Neural crest cell (in vitro differentiated cells): ENCODE measurements at regions not wholly inside any gene's neighbourhood (a gene's known extent, or its start where the extent isn't known, plus 50 kb on each side); places are given as distances from the start of the nearest gene placed in this dataset.
A peak's percentile ranks its signal among the peaks of the same experiment; 100 is the strongest.
"Not testable (repeated sequence)": the region's sequence is repeated elsewhere in the genome, so short reads cannot be mapped to it uniquely, and the experiment has no call there.

Experiments used
- DNase-seq: peaks from one replicate; pipeline ENCODE4 v3.0.0; 2021; ENCODE audit warnings: low read depth, mixed read lengths, low spot score
- H3K27ac Mint-ChIP-seq: one replicate; pipeline ENCODE4 v1.8.0; 2021; ENCODE audit warnings: mild to moderate bottlenecking, mixed read lengths; ENCODE audit not compliant: unreplicated experiment
- H3K27me3 Mint-ChIP-seq: 2 replicates; pipeline ENCODE4 v1.8.0; 2021; ENCODE audit warnings: low read depth, mild to moderate bottlenecking, mixed read lengths
- H3K36me3 Mint-ChIP-seq: 2 replicates; pipeline ENCODE4 v1.8.0; 2021; ENCODE audit warnings: low read depth, mild to moderate bottlenecking, mixed read lengths
- H3K4me1 Mint-ChIP-seq: 2 replicates; pipeline ENCODE4 v1.8.0; 2021; ENCODE audit warnings: mixed read lengths
- H3K4me3 Mint-ChIP-seq: one replicate; pipeline ENCODE4 v1.8.0; 2021; ENCODE audit warnings: mild to moderate bottlenecking, mixed read lengths
- H3K9me3 Mint-ChIP-seq: 2 replicates; pipeline ENCODE4 v1.8.0; 2021; ENCODE audit warnings: mixed read lengths
- TF ChIP-seq, protein P1 (sequence below): fragments of 200-600 bp; sonication (generic); conservative IDR thresholded peaks from 2 replicates; pipeline ENCODE4 v1.5.0; 2021; ENCODE audit warnings: antibody characterized with exemption, mild to moderate bottlenecking

DNA sequence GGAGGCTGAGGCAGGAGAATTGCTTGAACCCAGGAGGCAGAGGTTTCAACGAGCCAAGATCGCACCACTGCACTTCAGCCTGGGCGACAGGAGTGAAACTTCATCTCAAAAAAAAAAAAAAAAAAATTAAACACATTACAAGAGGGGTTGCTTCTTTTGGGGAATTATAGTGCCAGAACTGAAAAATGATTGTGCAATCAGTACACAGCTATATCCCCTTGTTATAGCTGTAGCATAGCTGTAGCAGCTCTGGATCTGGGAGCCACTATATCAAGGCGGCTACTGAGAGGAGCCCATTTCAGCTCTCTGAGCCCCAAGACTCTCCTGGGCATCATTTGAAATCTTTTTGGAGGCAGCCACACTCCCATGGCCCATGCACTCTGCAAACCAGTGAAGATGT, 334.3 kb downstream of the TFAP2A start:
- Mint-ChIP-seq H3K4me1 (no peaks in the 10 kb centered on the region), H3K27ac (no peak overlapping the region), H3K9me3 (peaks cover 2% of the 10 kb centered on the region), H3K4me3 (no peak overlapping the region), H3K27me3 (no peaks in the 10 kb centered on the region), H3K36me3 (no peaks in the 10 kb centered on the region)
- no peak for DNase-seq
- TF ChIP-seq, protein P1, sequence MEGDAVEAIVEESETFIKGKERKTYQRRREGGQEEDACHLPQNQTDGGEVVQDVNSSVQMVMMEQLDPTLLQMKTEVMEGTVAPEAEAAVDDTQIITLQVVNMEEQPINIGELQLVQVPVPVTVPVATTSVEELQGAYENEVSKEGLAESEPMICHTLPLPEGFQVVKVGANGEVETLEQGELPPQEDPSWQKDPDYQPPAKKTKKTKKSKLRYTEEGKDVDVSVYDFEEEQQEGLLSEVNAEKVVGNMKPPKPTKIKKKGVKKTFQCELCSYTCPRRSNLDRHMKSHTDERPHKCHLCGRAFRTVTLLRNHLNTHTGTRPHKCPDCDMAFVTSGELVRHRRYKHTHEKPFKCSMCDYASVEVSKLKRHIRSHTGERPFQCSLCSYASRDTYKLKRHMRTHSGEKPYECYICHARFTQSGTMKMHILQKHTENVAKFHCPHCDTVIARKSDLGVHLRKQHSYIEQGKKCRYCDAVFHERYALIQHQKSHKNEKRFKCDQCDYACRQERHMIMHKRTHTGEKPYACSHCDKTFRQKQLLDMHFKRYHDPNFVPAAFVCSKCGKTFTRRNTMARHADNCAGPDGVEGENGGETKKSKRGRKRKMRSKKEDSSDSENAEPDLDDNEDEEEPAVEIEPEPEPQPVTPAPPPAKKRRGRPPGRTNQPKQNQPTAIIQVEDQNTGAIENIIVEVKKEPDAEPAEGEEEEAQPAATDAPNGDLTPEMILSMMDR = no peak

DNA sequence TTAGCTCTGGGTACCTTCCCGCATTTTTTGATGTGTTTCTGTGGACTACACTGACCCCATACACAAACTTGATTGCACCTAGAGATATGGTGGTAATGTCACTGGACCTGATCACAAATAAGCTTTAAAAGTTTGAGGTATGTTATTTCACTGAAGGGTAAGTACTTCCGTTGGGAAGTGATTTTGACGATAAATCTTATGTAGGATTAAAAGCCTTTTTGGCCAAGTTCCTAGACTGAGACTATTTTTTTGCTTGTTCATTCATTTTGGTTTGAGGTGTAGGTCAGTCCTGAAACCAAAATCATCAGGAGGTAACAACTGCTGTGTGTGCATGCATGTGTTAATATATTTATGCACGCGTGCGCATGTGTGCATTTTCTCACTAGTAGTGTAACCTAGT, 336.3 kb downstream of the TFAP2A start:
- TF ChIP-seq, protein P1 = no peak
- Mint-ChIP-seq H3K36me3 (peaks cover 4% of the 10 kb centered on the region), H3K4me1 (no peaks in the 10 kb centered on the region), H3K9me3 (peaks cover 7% of the 10 kb centered on the region), H3K27me3 (no peaks in the 10 kb centered on the region), H3K4me3 (no peak overlapping the region), H3K27ac (peak overlapping the region; percentile 28)
- DNase-seq = no peak

DNA sequence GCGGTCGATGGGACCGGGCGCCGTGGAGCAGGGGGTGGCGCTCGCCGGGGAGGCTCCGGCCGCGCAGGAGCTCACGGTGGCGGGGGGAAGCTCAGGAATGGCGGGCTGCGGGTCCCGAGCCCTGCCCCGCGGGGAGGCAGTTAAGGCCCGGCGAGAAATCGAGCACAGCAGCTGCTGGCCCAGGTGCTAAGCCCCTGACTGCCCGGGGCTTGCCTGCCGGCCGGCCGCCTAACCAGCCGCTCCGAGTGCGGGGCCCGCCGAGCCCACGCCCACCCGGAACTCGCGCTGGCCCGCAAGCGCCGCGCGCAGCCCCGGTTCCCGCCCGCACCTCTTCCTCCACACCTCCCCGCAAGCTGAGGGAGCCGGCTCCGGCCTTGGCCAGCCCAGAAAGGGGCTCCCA, 340.1 kb downstream of the TFAP2A start:
- DNase-seq, H3K27ac Mint-ChIP-seq, H3K36me3 Mint-ChIP-seq, H3K4me3 Mint-ChIP-seq, H3K27me3 Mint-ChIP-seq, H3K4me1 Mint-ChIP-seq, H3K9me3 Mint-ChIP-seq: not testable (repeated sequence)

DNA sequence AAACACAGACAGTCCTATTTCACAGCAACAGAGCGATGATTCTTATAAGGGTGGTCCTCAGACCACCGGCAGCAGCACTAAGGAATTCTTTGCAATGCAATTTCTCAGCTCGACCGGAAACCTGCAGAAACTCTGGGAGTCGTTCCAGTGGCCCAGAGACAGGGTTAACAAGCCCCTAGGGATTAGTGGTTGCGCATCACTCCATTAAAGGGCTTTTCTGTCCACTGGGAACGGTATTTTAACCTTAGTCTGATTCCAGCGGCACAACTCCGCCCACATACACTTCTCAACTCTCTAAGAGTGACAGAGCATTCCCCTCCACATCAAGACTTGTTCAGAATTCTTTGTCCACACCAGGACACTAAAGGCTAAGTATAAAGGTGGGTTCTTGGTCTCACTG, 341.5 kb downstream of the TFAP2A start:
- TF ChIP-seq, protein P1 = no peak
- no peak for DNase-seq
- Mint-ChIP-seq H3K4me3 (no peak overlapping the region), H3K27me3 (no peaks in the 10 kb centered on the region), H3K4me1 (peaks cover 8% of the 10 kb centered on the region), H3K27ac (no peak overlapping the region), H3K9me3 (peaks cover 7% of the 10 kb centered on the region), H3K36me3 (peaks cover 4% of the 10 kb centered on the region)

DNA sequence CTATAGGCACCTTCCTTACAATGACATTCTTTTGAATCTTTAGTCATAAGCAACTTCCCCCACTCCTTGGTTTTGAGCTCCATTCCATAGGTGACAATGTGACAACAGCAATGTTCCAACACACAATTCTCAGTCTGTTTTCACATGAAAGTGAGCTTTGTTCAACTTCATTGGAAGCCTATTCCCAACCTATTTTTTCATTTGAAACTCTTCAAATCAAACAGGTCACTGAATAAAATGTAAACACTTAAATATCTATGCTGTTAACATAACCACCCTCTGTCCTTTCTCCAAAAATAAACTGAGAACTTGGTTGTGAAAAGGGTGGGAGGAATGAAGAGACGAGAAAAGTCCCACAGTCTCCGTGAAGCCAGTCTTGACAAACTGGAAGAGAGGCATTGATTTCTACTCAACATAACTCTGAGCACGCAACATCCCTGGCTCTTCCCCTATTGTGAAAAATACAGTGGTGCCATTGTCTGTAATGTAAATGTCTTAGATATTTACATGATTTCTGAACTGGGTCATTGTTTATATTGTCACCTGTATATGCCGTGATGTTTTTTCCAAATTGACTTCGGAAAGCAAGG, 343.1 kb downstream of the TFAP2A start:
- Mint-ChIP-seq H3K27me3 (no peaks in the 10 kb centered on the region), H3K27ac (no peak overlapping the region), H3K4me1 (peaks cover 8% of the 10 kb centered on the region), H3K4me3 (no peak overlapping the region), H3K9me3 (peaks cover 7% of the 10 kb centered on the region), H3K36me3 (peaks cover 4% of the 10 kb centered on the region)
- TF ChIP-seq, protein P1 = no peak
- DNase-seq = no peak

DNA sequence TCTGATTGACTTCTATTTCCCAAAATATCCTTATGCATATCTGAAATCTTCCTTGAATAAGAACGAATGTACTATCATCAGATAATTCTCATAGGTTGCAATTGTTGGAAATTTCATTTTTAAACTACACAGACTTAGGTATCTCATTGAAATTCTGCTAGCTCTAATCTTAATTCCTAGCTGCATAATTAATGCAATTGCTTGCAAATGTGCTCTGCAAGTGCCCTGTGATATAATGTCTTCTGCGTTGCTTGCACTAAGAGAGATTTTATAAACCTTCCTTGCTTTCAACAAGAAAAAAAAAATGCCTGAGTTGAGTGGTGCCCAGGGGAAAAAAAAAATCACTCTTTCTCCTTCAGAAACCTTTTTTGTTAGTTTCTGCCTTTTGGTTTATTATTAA, 354.9 kb downstream of the TFAP2A start:
- Mint-ChIP-seq H3K9me3 (peaks cover 5% of the 10 kb centered on the region), H3K4me3 (no peak overlapping the region), H3K27ac (no peak overlapping the region), H3K4me1 (peaks cover 12% of the 10 kb centered on the region), H3K36me3 (no peaks in the 10 kb centered on the region), H3K27me3 (no peaks in the 10 kb centered on the region)
- TF ChIP-seq, protein P1 = no peak
- no peak for DNase-seq
